ENCODE measurements at regions not wholly inside any gene's neighbourhood (a gene's known extent, or its start where the extent isn't known, plus 50 kb on each side); places are given as distances from the start of the nearest gene placed in this dataset. TPM values are rescaled to one million over a fixed set of nuclear protein-coding genes. Genes with fewer than 3 reads are reported as not detected.

Small RNA genes lying in the stretch of these regions (small RNA-seq; reads per million reads assigned to genes)
- not detected for gene AC092580.3 (ENCODE audit: low read depth)
- not detected for gene RNU6ATAC37P (ENCODE audit: low read depth)
- not detected for gene SNRPEP5 (ENCODE audit: low read depth)

All from mesenchymal stem cell (in vitro differentiated cells and primary cell).